HG03025 (cell line): ENCODE measurements at regions not wholly inside any gene's neighbourhood (a gene's known extent, or its start where the extent isn't known, plus 50 kb on each side); places are given as distances from the start of the nearest gene placed in this dataset.
A peak's percentile ranks its signal among the peaks of the same experiment; 100 is the strongest.

Experiments used
- ATAC-seq: cut with Tn5 transposase; IDR thresholded peaks from one replicate; pipeline ENCODE4 v1.9.1; 2021; ENCODE audit warnings: mild to moderate bottlenecking, moderate library complexity; ENCODE audit not compliant: unreplicated experiment, low FRiP score

DNA sequence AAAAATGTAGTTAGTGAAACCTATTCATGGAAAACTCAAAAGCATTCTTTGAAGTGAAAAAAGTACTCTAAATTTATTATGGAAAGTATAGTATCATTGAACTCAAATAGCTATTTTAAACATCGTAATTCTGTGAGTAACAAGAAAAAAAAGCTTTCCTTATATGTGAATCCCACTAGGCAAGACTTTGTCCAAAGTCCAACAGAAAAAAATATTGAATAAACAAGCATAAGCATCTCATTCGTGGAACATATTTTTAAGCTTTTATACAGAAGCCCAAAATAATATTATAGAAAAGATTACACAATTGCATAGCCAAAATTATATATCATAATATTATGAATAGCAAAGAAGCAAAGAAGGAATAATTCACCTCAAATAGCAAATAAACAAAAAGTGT, 79.4 kb upstream of the IFNE start:
- no peak for ATAC-seq

DNA sequence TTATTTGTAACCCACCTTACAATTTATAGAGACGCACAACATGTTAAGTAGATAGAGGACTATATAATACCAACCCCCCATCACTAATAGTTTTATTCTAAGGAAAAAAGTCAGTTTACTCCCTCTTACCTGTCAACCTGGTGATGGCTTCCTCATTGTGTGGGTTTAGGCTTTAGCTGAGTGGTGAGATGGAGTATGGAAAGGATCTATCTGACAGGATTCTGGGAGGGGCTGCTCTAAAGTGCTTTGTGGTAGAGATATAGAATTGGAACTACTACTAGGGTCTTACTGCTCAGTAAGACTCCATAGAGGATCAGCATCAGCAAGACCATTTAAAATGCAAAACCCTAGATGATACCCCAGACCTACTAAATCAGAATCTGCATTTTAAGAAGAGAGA, 82.1 kb upstream of the IFNE start:
- no peak for ATAC-seq

DNA sequence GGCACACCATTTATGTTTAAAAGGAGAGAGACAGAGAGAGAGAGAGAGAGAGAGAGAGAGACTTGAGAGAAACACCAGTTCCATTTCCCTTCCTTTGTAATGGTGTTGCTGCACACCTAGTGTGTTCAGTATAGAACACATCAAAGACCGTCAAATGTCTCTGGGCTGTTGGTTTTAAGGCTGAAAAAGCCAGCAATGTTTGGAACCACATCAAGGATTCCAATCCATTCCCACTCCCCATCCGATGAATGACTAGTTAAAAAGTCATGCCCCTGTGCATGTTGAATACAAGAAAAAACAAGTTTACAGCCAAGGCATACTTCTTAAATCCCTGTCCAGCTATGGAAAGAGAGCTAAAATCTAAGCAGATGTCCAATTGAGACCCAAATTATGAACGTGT, 83.0 kb upstream of the IFNE start:
- ATAC-seq = no peak

DNA sequence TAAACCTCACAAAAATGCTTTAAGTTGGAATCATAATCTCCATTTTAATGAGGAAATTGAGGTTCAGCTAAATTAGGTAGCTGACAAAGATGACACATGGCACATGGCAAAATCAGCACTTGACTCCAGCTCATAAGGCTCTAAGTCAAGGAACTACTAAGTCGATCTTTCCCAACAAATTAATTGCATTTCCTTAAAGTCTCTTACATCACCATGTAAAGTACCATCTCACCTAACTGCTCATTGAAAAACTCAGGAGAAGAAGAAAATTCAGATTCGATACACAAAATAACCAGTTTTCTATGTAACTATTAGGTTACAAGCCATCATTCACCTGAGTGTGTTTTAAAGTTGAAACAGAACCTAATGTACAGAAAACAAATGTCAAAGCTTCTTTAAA, 85.8 kb upstream of the IFNE start:
- ATAC-seq = no peak

DNA sequence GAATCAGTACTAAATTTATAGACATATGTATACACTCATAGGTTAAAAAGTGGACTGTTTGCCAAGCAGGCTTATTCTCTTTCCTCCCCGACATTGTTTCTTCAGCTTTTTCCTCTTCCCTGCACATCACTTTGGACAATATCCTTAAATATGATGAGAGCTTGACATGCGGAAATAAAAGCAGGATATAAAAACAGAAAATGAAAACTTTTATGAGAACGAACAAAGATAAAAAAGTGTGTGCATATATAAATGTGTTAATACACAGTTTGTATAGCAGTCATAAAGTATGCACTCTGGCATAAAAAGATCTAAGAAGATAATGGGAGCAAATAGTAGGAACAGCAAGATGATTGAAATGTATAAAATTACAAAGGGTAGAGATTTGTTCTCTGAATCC, 86.4 kb upstream of the IFNE start:
- no peak for ATAC-seq

DNA sequence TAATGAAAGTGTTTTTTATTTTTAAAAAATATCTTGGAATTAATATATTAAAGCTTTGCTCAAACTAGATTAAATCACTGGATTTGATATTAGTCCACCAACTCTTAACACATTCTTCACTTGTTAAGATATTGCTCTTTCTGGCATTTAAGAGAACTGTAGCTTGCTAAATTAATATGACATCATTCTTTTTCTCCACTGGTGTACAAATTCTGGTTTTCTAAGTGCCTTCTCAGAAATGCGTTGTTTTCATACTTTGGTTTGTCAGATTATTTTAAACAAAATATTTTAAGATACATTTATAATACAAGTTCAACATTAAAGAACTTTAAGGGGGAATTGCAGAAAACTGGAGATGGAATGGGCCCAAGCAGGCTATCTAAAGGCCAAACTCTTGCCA, 87.6 kb upstream of the IFNE start:
- ATAC-seq = no peak

DNA sequence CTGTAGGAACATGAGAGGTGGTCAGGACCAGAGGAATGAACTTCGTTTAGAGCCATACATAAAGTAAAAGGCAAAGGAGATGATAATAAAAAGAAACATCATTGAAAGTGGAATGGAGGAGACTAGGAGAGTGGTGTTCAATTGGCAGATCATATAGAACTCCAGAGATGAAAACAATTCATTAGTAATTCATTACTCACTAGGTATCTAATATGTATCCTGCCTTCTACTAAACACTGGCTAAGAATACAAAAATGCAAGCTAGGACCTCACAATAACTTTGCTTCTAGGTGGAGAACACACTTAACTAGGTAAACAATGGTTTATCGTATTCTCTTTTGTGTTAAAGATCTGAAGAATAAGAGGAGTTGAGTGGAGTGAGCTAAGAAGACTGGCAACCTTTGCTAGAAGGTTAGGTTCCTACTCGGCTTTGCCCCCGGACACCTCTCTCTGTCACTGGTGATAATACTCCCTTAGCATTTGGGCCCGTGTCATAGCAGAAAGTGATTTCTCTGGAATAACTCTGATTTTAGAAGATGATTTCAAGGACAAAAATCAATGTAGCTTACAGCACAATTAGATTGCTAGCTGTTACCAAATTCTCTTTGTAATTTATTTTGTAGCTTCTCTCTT, 88.6 kb upstream of the IFNE start:
- no peak for ATAC-seq

DNA sequence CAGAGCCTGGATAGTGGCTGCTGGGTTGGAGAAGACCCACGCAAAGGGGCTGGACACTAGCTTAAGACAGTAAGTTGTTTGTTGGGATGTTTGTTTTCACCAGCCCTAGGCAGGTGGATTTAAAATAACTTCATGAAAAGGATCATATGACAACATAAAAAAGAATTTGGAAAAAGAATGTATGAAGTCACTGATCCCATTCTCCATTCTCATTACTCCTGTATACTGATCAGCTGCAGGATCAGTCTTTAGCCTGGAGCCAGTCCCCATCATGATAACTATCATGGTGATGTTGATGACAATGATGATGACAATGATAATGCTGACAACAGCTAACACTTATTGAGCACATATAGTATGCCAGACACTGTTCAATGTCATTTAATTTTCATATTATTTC, 92.1 kb upstream of the IFNE start:
- ATAC-seq = no peak

DNA sequence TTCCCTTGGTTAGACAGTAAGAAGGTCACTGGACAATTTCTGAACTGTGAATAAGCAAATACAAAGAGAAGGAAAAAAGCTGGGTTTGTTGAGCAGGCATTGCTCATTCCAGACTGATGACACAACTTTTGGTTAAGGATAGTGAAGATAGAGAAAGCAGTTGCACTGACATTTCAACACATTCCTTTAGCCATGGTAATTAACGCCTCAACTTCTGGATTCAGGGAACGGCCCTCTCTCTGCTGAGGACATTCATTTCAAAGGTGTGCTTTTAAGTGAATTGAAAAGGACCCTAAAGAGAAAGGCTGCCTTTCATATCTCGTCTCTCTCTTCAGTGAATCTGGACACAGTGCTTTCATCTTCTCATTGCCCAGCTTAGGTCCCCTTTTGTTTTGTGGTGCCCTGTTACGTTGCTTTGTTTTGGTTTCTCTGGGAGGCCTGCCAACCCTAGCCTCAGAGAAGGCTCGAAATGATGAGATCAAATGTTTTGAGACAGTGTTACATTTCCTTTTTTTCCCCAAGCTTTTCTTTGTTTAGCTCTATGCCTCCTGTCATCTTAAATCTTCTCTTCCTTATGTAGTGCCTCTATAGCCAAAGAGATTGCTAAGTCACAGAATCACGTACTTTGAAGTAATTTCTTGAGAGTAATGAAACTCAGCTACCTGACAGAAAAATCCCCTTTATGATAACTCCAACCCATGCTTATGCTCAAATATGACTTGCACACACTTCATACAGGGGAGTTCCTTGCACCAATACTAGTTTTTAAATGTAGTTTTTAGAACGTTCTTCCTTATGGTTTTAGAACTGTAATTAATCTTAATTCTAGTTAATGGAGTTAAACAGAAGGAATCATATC, 94.4 kb upstream of the IFNE start:
- peak; percentile 51 for ATAC-seq

DNA sequence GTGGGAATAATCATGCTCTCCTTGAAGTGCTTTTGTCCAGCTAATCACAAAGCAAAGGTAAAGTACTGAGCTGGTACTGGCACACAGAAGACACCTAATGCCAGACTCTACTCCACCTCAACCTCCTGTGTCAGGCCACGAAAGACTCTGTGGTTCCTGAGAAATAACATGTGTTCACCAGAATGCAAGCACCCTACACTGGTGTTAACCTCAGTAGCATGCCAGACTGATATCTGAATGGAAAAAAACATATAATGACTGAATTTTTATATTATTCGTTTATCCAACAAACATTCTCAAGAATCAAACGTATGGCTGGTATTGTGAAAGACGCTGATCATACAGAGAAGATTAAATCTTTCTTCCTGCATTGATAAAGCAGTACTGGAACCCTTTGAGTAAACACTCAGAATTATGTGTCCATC, 97.1 kb upstream of the IFNE start:
- ATAC-seq = no peak

DNA sequence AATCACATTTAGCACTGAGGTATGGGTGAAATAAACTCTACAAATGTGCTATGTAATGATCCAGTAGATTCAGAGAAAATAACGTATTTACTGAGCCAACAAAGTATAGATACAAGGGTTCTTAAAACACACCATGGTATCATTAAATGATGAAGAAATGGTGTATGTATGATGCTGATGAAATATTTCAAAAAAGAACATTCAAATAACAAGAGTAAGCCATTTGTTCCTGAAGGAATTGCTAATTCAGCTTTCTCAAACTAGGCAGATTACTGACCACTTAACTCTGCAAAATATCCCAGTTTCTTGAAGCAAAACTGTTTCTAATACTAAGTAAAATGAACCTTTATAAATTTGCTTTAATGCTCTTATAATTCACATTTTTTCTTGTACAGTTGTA, 97.6 kb upstream of the IFNE start:
- no peak for ATAC-seq

DNA sequence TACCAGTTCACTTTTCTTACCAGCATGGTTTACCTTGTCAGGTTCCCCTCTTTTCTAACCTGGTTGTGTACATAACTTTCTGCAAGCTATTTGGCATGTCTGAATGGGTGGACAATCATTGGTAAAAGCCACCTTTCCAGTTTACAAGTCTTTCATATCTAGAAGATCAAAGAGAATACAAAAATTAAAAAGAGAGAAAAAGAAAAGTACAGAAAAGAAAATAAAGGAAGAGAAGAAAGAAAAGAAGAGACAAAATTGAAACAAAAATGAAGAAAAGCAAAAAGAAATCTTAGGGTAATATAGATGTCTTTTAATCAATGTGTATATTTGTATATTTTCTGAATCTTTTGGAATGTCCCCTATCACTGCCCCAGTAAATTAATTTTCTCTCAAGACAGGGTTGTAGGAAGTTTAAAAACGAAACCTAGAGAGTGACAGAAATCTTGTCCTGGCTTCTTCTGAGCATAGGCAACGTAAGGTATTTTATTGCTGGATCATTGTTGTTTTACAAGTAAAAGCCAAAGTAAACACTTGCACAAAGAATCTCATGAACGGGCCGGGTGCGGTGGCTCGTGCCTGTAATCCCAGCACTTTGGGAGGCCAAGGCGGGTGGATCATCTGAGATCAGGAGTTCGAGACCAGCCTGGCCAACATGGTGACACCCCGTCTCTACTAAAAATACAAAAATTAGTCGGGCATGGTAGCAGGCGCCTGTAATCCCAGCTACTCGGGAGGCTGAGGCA, 98.7 kb upstream of the IFNE start:
- no peak for ATAC-seq

DNA sequence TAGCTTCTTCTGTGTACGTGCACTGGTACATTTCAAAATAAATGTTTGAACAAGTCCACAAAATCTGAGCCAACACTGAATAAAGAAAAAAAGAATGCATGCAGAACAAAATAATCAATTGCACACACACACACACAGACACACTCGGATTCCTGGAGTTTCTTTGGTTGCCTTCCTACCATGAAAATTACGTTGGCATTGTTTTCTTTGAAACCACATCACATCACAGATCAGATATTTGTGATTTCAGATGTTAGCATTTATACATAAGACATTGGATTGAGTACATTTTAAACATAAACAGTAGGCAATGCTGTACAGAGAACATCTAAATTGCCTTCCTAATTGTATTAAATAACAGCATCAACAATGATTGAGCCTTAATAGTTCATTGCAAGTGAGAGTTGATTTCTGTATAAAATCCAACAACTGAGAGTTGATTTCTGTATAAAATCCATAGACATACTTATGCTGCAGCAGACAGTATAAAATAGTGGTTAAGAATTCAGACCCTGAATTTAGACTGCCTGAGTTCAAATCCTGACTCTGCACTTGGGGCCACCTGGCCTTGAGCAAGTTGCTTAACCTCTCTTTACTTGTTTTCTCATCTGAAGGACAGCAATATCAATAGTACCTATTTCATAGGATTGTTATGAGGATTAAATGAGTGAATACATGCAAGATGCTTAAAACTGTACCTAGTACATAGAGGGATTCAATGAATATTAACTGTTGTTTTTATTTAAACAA, 101.7 kb upstream of the IFNE start:
- no peak for ATAC-seq

DNA sequence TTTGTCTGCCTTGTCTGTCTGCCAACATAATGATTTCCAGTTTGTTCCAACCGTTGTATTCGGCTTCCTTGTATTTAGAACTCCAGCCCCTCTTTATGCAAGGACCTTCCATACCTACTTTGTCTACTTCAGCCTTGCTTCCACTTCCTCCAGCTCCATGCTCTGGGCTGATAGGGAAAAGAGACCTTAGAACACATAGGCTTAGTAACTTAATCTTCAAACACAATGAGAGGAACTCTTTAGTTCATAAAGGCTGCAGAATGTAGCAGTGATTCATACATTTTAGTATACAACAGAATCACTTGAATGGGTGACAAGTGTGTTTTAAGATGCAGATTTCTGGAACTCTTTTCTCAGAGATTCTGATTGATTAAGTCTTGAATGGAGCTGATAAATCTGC, 102.8 kb upstream of the IFNE start:
- ATAC-seq = no peak

DNA sequence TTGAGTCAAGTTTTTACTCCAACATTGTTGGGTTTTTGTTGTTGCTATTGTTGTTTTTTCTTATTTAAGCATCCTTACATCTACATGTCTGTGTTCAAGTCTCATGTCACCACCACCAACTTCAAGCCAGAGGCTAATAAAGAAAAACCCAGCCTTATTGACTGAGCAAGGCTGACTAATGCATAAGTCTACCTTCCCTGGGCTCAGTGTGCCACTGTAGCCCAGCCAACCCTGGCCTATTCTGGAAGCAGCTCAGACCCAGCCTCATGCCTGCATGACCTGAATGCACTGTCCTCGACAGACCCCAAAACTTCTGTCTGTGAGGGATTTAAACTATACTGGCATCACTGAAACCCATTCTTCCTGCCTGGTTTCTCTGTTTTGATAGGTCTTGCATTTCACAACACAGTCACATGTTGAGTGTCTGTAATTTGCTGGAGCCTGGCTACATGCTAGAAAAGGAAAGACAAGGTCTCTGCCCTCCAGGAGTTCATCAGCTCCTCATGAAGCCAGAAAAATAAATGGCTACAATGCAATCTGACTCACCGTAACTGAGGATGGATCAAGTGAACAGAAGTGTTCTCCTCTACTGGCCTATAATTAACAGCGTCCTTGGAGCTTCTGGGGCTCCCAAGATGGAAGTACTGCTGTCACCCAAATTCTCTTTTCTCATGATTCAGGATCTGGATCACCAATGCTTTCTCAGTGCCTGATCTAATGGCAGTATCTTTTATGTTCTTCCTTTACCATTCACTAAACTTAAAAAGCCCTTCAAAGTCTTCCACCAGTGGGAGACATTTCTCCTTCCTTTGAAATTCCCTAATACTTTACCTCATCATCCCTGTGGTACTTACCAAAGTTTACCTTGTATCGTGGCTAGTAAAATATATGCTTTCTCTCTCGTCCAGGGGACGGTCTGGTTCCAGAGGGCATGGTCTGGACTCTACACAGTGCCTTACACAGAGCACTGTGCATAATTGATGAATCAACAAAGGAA, 103.9 kb upstream of the IFNE start:
- no peak for ATAC-seq

DNA sequence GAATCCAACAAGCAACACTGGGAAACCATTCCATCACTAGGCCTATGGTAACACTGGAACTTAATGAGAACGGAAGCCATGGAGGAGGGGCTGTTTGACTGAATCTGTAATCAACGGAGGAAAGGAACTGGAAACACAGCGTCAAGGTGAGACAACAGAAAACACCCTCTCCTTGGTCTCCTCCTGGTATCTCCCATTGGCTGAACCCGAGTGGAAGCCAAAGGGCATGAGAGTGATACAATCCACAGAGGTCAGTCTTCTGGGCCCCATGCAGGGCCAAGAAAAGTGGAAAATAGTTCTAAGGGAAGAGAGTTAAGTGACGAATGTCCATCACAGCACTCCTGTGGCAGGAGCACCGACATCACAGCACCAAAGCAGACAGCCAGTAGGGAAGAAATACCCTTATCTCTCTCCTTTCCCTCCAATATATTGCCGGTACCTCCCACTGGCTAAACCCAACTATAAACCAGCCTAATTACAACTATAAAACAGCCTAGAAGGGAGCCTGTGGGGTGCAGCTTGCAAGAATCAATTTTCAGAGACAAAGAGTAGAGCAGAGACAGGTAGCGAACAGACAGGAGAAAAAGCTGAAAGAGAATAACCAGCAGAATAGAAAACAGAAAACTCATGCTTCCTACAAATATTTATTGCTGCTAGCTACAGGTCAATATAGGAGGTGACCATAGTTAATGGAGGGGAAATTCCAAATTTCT, 107.4 kb upstream of the IFNE start:
- ATAC-seq = no peak

DNA sequence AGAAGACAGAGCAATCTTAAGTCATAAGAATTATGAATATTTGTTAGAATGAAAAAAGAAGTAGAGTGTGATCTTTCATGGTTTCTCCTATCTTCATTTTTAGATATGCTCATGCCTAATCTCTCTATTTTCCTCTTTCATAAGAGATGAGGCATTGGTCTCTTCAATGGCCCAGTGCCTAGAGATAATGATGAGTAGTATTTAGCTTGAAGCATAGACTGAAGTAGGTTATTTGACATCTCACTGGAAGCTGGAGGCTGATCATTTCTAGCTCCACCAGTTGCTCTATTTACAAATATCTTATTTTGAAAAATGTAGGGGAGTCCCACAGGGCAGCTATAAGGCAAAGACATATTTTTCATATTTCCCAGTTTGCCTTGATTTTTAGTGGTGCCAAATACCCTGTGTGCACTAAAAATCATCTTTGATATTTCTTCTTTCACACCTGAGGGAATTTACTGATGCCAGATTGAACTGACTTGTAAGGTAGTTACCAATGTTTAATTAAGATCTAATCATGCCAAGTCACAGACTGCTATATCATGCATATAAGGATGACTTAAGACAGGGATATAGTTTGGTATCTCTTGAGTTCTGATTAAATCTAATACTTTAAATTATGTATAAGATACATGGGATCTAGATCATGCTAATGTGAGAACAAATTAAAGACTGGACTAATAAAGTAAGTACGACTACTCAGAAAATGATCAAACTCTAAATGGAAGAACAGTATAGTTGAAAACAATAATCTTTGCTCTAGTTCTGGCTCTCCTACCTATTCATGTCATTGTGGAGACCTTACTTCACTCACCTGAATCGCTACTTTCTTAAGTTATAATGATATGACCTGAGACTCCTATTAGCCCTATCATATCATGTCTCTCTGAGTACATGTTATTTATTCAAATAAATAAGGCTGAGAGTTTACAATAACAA, 108.2 kb upstream of the IFNE start:
- ATAC-seq = no peak
